Activated CD8-positive, alpha-beta memory T cell treated with anti-CD3 and anti-CD28 coated beads for 1 hour (primary cell): ENCODE measurements at regions not wholly inside any gene's neighbourhood (a gene's known extent, or its start where the extent isn't known, plus 50 kb on each side); places are given as distances from the start of the nearest gene placed in this dataset.
"Not testable (repeated sequence)": the region's sequence is repeated elsewhere in the genome, so short reads cannot be mapped to it uniquely, and the experiment has no call there.

Experiments
- DNase-seq, 2 donors: peaks; one replicate each; pipeline ENCODE4 v3.0.0-alpha.2; 2020; ENCODE audit warnings: low read depth in 1 of 2; ENCODE audit errors: extremely low read depth in 1 of 2

DNA sequence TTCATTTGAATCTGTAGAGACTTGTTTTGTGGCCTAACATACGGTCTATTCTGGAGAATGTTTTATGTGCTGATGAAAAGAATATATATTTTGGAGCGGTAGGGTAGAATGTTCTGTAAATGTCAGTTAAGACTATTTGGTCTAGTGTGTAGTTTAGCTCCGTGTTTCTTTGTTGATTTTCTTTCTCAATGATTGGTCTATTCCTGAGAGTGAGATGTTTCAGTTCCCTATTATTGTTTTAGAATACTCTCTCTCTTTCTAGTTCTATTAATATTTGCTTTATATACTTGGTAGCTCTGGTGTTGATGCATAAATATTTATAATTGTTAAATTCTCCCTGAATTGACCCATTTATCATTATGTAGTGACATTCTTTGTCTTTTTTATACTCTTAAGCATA, 236.5 kb downstream of the GLUD2 start:
- no peak for DNase-seq

DNA sequence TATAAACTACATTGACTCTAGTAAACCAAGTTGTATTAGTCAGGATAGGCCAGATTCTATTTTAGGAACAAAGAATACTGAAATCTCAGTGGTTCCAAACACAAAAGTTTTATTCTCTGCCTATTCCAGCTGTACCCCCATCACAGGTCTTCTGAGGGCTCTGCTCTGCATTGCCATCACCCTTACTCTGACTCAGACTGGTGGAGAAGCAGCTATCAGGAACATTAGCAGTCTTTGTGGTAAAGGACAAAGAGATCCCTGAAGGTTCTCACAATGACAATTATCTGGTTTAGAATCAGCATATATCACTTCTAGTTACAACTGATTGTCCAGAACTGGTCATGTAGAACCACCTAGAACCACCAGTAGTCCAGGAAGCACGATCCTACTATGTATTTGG, 251.1 kb downstream of the GLUD2 start:
- no peak for DNase-seq

DNA sequence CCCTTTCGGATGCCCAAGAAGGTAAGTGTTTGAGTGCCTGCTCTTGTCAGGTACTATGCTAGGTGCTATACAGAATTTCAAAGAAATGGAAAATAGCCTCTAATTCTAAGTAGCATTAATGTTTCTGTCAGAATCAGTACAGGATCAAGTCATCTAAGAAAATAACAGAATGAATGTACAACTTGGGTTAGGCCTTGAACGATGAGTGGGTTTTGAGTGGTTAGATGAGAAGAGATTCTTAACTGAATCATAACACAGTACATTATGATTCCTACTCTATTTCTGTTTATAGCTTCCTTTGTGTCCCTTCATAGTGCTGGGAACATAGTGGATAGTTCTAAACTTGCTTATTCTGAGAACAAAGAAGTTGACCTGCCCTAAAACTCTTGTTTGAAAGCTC, 253.9 kb downstream of the GLUD2 start:
- DNase-seq, result no peak

- no peak for DNase-seq
Observed at GRCh38 chrX:121301822-121302221, 254.4 kb downstream of the GLUD2 start.

GRCh38 chrX:121307449-121307848, 260.0 kb downstream of the GLUD2 start:
- no peak for DNase-seq

- DNase-seq, result peak in 1 of 2 donors; percentile 1
Observed at GRCh38 chrX:121308276-121308805, 260.9 kb downstream of the GLUD2 start.

DNA sequence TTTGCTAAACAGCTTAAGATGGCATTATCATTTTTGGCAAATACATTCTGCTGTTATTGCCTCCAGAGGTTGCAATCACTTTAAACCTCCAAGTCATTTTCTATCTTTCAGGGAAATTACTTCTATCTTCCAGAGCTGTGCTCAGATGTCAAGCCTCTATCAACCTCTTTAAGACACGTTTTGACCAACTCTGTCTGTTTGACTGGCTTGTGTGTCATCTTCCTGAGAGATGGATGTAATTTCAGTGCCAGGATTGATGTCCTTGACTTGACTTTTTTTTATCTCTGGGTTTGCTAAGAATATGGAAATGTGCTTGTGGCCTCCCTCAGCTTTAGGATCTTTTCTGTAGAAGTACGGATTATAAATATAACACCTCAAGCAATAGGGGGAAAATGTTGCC, 263.4 kb downstream of the GLUD2 start:
- DNase-seq, result no peak

GRCh38 chrX:121320441-121320840, 273.0 kb downstream of the GLUD2 start:
- DNase-seq, result no peak

- DNase-seq, result no peak
Observed at GRCh38 chrX:121322159-121322558, 274.7 kb downstream of the GLUD2 start.

GRCh38 chrX:121323337-121323736, 275.9 kb downstream of the GLUD2 start:
- no peak for DNase-seq

DNA sequence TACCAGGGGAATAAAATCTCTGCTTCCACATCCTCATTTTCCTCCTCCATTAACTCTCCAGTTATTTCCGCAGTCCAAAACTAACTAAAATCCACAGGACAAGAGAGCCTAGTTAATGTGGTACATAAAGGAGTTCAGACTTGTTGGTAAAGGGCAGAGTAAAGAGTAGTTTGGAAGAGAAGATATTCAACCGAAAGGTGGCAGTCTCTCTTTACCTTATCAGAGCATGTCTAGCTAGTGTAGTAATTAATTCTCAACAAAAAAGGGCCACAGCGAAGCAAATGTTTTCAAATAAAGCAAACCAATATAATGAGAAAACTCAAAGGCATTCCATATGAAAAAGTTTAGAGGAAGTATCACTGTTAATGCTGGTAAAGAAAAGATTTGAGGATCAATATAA, 286.5 kb downstream of the GLUD2 start:
- DNase-seq, result no peak

GRCh38 chrX:121336831-121337421, 289.5 kb downstream of the GLUD2 start:
- DNase-seq, result no peak

DNA sequence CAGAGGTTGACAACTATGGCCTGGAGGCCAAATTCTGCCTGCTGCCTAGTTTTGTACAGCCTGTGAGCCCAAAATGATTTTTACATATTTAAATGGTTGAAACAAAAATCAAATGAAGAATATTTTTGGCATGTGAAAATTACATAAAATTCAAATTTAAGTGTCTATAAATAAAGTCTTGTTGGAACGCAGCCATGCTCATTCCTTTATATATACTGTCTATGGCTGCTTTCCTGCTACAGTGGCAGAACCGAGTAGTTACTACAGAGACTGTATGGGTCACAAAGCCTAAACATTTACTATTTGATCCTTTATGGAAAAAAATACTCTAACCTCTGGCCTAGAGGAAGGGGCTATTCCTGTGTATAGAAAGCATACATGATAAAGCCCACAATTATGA, 290.4 kb downstream of the GLUD2 start:
- DNase-seq, result no peak

GRCh38 chrX:121349263-121349662, 301.9 kb downstream of the GLUD2 start:
- DNase-seq, result no peak

- DNase-seq, result no peak
Observed at GRCh38 chrX:121356139-121356849, 308.9 kb downstream of the GLUD2 start.

DNA sequence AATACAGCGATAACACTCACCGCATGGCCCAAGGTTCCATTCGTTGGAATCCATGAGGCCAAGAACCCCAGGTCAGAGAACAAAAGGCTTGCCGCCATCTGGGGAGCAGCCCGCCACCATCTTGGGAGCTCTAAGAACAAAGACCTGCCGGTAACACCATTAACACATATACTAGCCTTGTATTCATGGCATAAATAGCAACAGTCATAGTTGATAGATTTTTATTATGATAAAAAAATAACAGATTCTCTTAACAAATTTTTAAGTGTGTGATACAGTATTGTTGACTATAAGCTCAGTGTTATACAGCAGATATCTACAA, 309.4 kb downstream of the GLUD2 start:
- no peak for DNase-seq

DNA sequence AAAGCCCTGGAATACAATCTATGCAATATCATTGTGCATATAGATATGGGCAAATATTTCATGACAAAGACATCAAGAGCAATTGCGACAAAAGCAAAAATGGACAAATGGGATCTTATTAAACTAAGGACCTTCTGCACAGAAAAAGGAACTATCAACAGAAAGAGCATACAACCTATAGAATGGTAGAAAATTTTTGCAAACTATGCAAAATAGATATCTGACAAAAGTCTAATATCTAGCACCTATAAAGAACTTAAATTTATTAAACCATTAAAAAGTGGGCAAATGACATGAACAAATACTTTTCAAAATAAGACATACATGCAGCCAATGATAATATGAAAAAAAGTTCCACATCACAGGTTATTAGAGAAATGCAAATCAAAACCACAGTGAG, 312.9 kb downstream of the GLUD2 start:
- no peak for DNase-seq

- no peak for DNase-seq
Observed at GRCh38 chrX:121365572-121366161, 318.3 kb downstream of the GLUD2 start.

DNA sequence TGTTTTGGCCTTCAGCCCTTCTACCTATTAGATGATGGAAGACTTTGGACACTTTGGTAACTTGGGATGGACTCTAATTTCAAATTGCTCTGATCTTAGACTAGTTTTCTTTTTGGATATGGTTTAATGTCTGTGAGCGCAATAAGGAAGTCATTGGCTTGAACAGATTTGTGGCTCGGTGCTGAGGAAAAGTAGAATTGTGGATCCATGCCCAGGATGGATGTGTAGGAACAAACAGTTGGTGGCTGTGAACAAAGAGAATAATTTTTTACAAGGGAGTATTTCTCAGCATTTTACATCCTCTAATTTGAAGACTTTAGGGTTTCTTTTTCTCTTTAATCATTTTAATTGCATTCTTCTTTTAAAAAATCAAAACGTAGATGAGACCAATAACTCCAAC, 327.1 kb downstream of the GLUD2 start:
- DNase-seq, result no peak

DNA sequence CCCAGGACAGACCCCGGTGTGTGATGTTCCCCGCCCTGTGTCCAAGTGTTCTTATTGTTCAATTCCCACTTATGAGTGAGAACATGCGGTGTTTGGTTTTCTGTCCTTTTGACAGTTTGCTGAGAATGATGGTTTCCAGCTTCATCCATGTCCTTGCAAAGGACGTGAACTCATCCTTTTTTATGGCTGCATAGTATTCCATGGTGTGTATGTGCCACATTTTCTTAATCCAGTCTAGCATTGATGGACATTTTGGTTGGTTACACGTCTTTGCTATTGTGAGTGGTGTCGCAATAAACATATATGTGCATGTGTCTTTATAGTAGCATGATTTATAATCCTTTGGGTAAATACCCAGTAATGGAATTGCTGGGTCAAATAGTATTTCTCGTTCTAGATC, 334.5 kb downstream of the GLUD2 start:
- not testable (repeated sequence) for DNase-seq

GRCh38 chrX:121389976-121390714, 342.7 kb downstream of the GLUD2 start:
- DNase-seq, result no peak

GRCh38 chrX:121405826-121406225, 358.4 kb downstream of the GLUD2 start:
- no peak for DNase-seq
